Ectodermal cell (in vitro differentiated cells): ENCODE measurements at regions not wholly inside any gene's neighbourhood (a gene's known extent, or its start where the extent isn't known, plus 50 kb on each side); places are given as distances from the start of the nearest gene placed in this dataset.
"Not testable (repeated sequence)": the region's sequence is repeated elsewhere in the genome, so short reads cannot be mapped to it uniquely, and the experiment has no call there.

Experiments
- H3K27ac ChIP-seq: 2 replicates; pipeline ENCODE4 v1.7.0; 2013; ENCODE audit warnings: mild to moderate bottlenecking, low read depth, low read length; ENCODE audit not compliant: insufficient read depth, poor library complexity, severe bottlenecking
- H3K27me3 ChIP-seq: 2 replicates; pipeline ENCODE4 v1.7.0; 2013; ENCODE audit warnings: mild to moderate bottlenecking, low read length; ENCODE audit not compliant: insufficient read depth, control insufficient read depth, poor library complexity, severe bottlenecking
- H3K36me3 ChIP-seq: one replicate; pipeline ENCODE4 v1.7.0; 2013; ENCODE audit warnings: low read length; ENCODE audit not compliant: control insufficient read depth, insufficient read depth
- H3K4me1 ChIP-seq: one replicate; pipeline ENCODE4 v1.7.0; 2013; ENCODE audit warnings: low read length; ENCODE audit not compliant: control insufficient read depth, insufficient read depth
- H3K4me3 ChIP-seq: 2 replicates; pipeline ENCODE4 v1.7.0; 2013; ENCODE audit warnings: low read depth, low read length, control low read depth; ENCODE audit not compliant: insufficient read depth
- H3K9me3 ChIP-seq: 2 replicates; pipeline ENCODE4 v1.7.0; 2013; ENCODE audit warnings: mild to moderate bottlenecking, low read length, moderate library complexity; ENCODE audit not compliant: control insufficient read depth
- WGBS, 2 experiments: methylation state at CpG; one replicate each; pipeline ENCODE4 v1.1.7; 2013; ENCODE audit warnings: missing lambda C conversion rate in 2 of 2; 5-methylcytosine and 5-hydroxymethylcytosine counted together

GRCh38 chr2:236828820-236829219 lies 256.9 kb upstream of the COPS8 start:
- Histone ChIP-seq H3K4me3 (no peak overlapping the region), H3K36me3 (no peaks in the 10 kb centered on the region), H3K27me3 (no peaks in the 10 kb centered on the region), H3K9me3 (no peaks in the 10 kb centered on the region), H3K4me1 (peaks cover 20% of the 10 kb centered on the region), H3K27ac (no peak overlapping the region)
- 90 to 100% methylated on average over 2 of the region's 2 CpGs for WGBS, 2 experiments

- H3K4me3 ChIP-seq, result no peak overlapping the region
- H3K4me1 ChIP-seq, result peaks cover 8% of the 10 kb centered on the region
- WGBS, 2 experiments, result 94% methylated on average over 3 of the region's 3 CpGs
Measured at GRCh38 chr2:236830926-236831325, 254.8 kb upstream of the COPS8 start.

GRCh38 chr2:236831698-236832097 lies 254.0 kb upstream of the COPS8 start:
- Histone ChIP-seq H3K9me3 (no peaks in the 10 kb centered on the region), H3K27me3 (no peaks in the 10 kb centered on the region), H3K4me3 (no peak overlapping the region), H3K27ac (no peak overlapping the region), H3K4me1 (peaks cover 4% of the 10 kb centered on the region), H3K36me3 (no peaks in the 10 kb centered on the region)
- 95 to 97% methylated on average over 6 of the region's 6 CpGs for WGBS, 2 experiments

More at GRCh38 chr2:236830926-236831325, 254.8 kb upstream of the COPS8 start:
- H3K27ac ChIP-seq, result no peak overlapping the region
- no peaks in the 10 kb centered on the region for H3K27me3 ChIP-seq
- no peaks in the 10 kb centered on the region for H3K9me3 ChIP-seq
- H3K36me3 ChIP-seq, result no peaks in the 10 kb centered on the region

DNA sequence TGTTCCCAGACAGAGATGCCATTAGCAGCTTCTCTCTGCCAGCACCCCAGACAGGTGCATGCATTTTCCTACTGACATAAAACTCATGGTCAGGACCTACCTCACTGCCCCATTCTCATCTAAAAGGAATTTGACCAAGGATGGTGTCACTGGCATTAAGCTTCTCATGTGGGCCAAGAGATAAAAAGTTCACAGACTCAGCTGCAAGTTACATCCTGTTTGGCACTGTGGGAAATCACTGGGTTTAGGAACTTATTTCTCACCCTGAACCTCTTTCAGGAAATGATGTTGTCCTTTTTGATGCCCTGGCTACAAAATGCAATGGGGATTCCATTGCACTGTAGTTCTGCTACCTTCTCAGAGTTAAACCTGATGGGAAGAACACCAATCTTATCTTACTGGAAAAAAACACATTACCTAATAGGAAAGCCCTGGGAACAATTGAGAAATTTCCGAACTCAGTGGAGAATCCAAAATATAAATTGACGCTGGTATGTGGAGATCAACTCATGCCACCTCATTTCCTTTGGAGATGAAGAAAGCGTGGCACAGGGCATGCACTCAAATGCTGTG lies 252.1 kb upstream of the COPS8 start:
- no peak overlapping the region for H3K4me3 ChIP-seq
- H3K9me3 ChIP-seq, result no peaks in the 10 kb centered on the region
- no peaks in the 10 kb centered on the region for H3K36me3 ChIP-seq
- no peaks in the 10 kb centered on the region for H3K27me3 ChIP-seq
- WGBS, 2 experiments, result 93 to 94% methylated on average over 3 of the region's 3 CpGs
- H3K4me1 ChIP-seq, result no peaks in the 10 kb centered on the region
- H3K27ac ChIP-seq, result no peak overlapping the region

GRCh38 chr2:236834284-236834683 lies 251.4 kb upstream of the COPS8 start:
- Histone ChIP-seq H3K27me3 (no peaks in the 10 kb centered on the region), H3K27ac (no peak overlapping the region), H3K9me3 (no peaks in the 10 kb centered on the region), H3K4me3 (no peak overlapping the region), H3K4me1 (no peaks in the 10 kb centered on the region), H3K36me3 (no peaks in the 10 kb centered on the region)
- 100% methylated on average over 1 of the region's 1 CpG; no CpG with 5 or more reads in 1 of the 2 experiments for WGBS, 2 experiments

- whole genome bisulfite sequencing, 2 experiments, result 88 to 90% methylated on average over 2 of the region's 2 CpGs
- Histone ChIP-seq H3K9me3 (no peaks in the 10 kb centered on the region), H3K4me3 (no peak overlapping the region), H3K27ac (no peak overlapping the region), H3K27me3 (no peaks in the 10 kb centered on the region), H3K4me1 (no peaks in the 10 kb centered on the region), H3K36me3 (no peaks in the 10 kb centered on the region)
Measured at GRCh38 chr2:236835307-236836024, 250.2 kb upstream of the COPS8 start.

- H3K9me3 ChIP-seq, H3K36me3 ChIP-seq, H3K4me3 ChIP-seq, H3K4me1 ChIP-seq, H3K27ac ChIP-seq, H3K27me3 ChIP-seq: not testable (repeated sequence)
- 92 to 93% methylated on average over 2 of the region's 2 CpGs for WGBS, 2 experiments
Measured at GRCh38 chr2:236836028-236836427, 249.7 kb upstream of the COPS8 start.

GRCh38 chr2:236840215-236840614 lies 245.5 kb upstream of the COPS8 start:
- Histone ChIP-seq H3K27me3 (no peaks in the 10 kb centered on the region), H3K27ac (no peak overlapping the region), H3K36me3 (no peaks in the 10 kb centered on the region), H3K4me3 (no peak overlapping the region), H3K9me3 (no peaks in the 10 kb centered on the region), H3K4me1 (peaks cover 13% of the 10 kb centered on the region)
- 90 to 95% methylated on average over 3 of the region's 3 CpGs for WGBS, 2 experiments

DNA sequence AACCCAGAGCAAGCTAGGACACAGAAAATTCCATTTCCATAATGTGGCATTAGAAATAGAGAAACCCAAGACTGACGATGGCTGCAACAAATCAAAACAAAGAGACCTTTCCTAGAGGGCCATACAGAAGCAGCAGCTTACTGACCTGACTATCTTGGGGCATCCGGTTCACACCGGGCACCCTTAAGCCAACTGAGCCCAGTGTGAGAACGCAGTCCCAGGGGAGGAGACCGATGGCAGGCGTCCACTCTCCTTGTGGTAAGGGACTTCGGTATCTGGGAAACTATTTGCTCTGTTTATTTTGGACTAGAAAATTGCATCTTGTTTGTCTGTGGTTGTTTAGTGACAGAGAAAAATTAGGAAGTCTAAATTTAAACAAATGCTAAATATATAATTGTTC lies 244.8 kb upstream of the COPS8 start:
- 89 to 95% methylated on average over 7 of the region's 7 CpGs for WGBS, 2 experiments
- no peak overlapping the region for H3K27ac ChIP-seq
- H3K36me3 ChIP-seq, result no peaks in the 10 kb centered on the region
- H3K27me3 ChIP-seq, result no peaks in the 10 kb centered on the region
- H3K4me1 ChIP-seq, result peaks cover 13% of the 10 kb centered on the region
- H3K4me3 ChIP-seq, result no peak overlapping the region
- no peaks in the 10 kb centered on the region for H3K9me3 ChIP-seq

DNA sequence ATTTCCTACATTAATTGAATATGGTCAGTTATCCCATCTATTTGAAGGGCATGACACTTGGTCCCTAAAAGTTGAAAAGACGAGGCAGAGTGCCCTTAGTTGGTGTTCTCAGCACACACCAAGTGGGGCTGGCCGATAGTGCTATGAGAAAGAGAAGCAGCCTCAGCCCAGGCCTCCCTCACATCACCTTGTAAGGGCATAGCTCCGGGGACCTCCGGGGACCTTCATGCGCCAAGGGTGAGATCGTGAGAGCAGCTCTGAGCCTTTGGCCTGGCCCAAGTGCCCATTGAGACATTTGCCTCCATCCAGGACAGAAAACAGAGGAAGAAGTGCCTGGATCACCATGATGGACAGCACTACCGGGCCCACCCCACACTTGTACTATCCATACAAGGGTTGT lies 244.3 kb upstream of the COPS8 start:
- 95 to 96% methylated on average over 7 of the region's 7 CpGs for WGBS, 2 experiments

More for the DNA sequence above, 244.3 kb upstream of the COPS8 start:
- H3K9me3 ChIP-seq, result no peaks in the 10 kb centered on the region
- H3K4me3 ChIP-seq, result no peak overlapping the region
- no peaks in the 10 kb centered on the region for H3K27me3 ChIP-seq
- H3K36me3 ChIP-seq, result no peaks in the 10 kb centered on the region
- H3K27ac ChIP-seq, result no peak overlapping the region
- H3K4me1 ChIP-seq, result peaks cover 13% of the 10 kb centered on the region
